B cell (primary cell): ENCODE measurements at regions not wholly inside any gene's neighbourhood (a gene's known extent, or its start where the extent isn't known, plus 50 kb on each side); places are given as distances from the start of the nearest gene placed in this dataset.

Experiments
- ATAC-seq: fragments of 200-7000 bp; cut with Tn5 transposase; one replicate; pipeline ENCODE4 v1.10.0; 2021; ENCODE audit warnings: low read depth, mild to moderate bottlenecking, moderate number of reproducible peaks, moderate library complexity
- CTCF ChIA-PET: fragments of 350-600 bp; sonication (Branson Sonifier 250); formaldehyde crosslinking; loops from one replicate; lab custom pipeline; 2021; ENCODE audit warnings: antibody characterized with exemption, inconsistent platforms; lab: Charles Lee
- POLR2A ChIA-PET: fragments of 350-600 bp; sonication (Branson Sonifier 250); formaldehyde crosslinking; loops from one replicate; lab custom pipeline; 2021; ENCODE audit warnings: antibody characterized with exemption; lab: Charles Lee
- DNase-seq: peaks from one replicate; pipeline ENCODE4 v3.0.0; 2013
- H2AFZ ChIP-seq: 2 replicates; pipeline ENCODE4 v1.6.1; 2012; ENCODE audit warnings: mild to moderate bottlenecking, low read depth, low read length; ENCODE audit not compliant: insufficient read depth, poor library complexity, severe bottlenecking
- H3K27ac ChIP-seq, 2 donors: 1 replicate in 1 of 2; 2 replicates in 1 of 2; pipeline ENCODE4 v1.5.1; 2012 to 2013; ENCODE audit warnings: low read length in 2 of 2, mild to moderate bottlenecking in 2 of 2, moderate library complexity in 1 of 2
- H3K27me3 ChIP-seq, 4 experiments: fragments of 200-600 bp in 1 of 4; sonication (generic) in 1 of 4; replicated peaks in 1 of 4; 1 replicate in 2 of 4; 2 replicates in 2 of 4; pipeline versions ENCODE4 v1.6.1 to v1.7.0; 2013 to 2016; ENCODE audit warnings: low read length in 3 of 4, mild to moderate bottlenecking in 2 of 4, mixed read lengths in 1 of 4, moderate library complexity in 1 of 4; ENCODE audit not compliant: insufficient read depth in 4 of 4, control insufficient read depth in 3 of 4; ENCODE audit errors: control extremely low read depth in 1 of 4
- H3K36me3 ChIP-seq, 2 experiments: replicated peaks in 1 of 2; 1 replicate in 1 of 2; 2 replicates in 1 of 2; pipeline versions ENCODE4 v1.6.1 to v1.7.1; 2013; ENCODE audit warnings: low read length in 1 of 2; ENCODE audit not compliant: insufficient read depth in 2 of 2, control insufficient read depth in 1 of 2; ENCODE audit errors: control extremely low read depth in 1 of 2, extremely low read depth in 1 of 2
- H3K4me1 ChIP-seq, 2 donors: fragments of 200-600 bp in 1 of 2; sonication (generic) in 1 of 2; 1 replicate in 1 of 2; 2 replicates in 1 of 2; pipeline versions ENCODE4 v1.5.1 to v1.6.1; 2013 to 2017; ENCODE audit warnings: low read length in 2 of 2; ENCODE audit not compliant: control insufficient read depth in 2 of 2, insufficient read depth in 2 of 2
- H3K4me2 ChIP-seq: replicated peaks from 2 replicates; pipeline ENCODE3; 2012; ENCODE audit warnings: mild to moderate bottlenecking, low read depth, low read length; ENCODE audit not compliant: poor library complexity, severe bottlenecking
- H3K4me3 ChIP-seq, 5 experiments: fragments of 200-600 bp in 1 of 5; sonication (generic) in 1 of 5; 1 replicate in 3 of 5; 2 replicates in 2 of 5; pipeline versions ENCODE4 v1.5.1 to v1.7.0; 2011 to 2016; ENCODE audit warnings: low read length in 4 of 5, mild to moderate bottlenecking in 4 of 5, low read depth in 2 of 5, control low read depth in 1 of 5, moderate library complexity in 1 of 5; ENCODE audit not compliant: insufficient read depth in 1 of 5; ENCODE audit errors: control extremely low read depth in 1 of 5, extremely low read depth in 1 of 5
- H3K79me2 ChIP-seq: fragments of 200-600 bp; sonication (generic); one replicate; pipeline ENCODE4 v1.6.0; 2016; ENCODE audit warnings: low read length; ENCODE audit not compliant: control insufficient read depth, insufficient read depth
- H3K9ac ChIP-seq: fragments of 200-600 bp; sonication (generic); 2 replicates; pipeline ENCODE4 v1.6.1; 2017; ENCODE audit warnings: mild to moderate bottlenecking, low read length, moderate library complexity
- H3K9me3 ChIP-seq, 3 donors: one replicate each; pipeline versions ENCODE4 v1.6.1 to v1.7.1; 2013; ENCODE audit warnings: low read length in 2 of 3; ENCODE audit not compliant: control insufficient read depth in 2 of 3, insufficient read depth in 1 of 3; ENCODE audit errors: control extremely low read depth in 1 of 3
- H4K20me1 ChIP-seq: 2 replicates; pipeline ENCODE4 v1.6.0; 2012; ENCODE audit warnings: mild to moderate bottlenecking, low read length; ENCODE audit not compliant: insufficient read depth, control insufficient read depth, poor library complexity, severe bottlenecking
- H3K27ac Mint-ChIP-seq: one replicate; pipeline ENCODE4 v1.8.0; 2021; ENCODE audit warnings: mixed read lengths
- H3K27me3 Mint-ChIP-seq: one replicate; pipeline ENCODE4 v1.8.0; 2021; ENCODE audit warnings: mixed read lengths
- H3K4me1 Mint-ChIP-seq: one replicate; pipeline ENCODE4 v1.8.0; 2021; ENCODE audit warnings: mixed read lengths
- H3K4me3 Mint-ChIP-seq: one replicate; pipeline ENCODE4 v1.8.0; 2021; ENCODE audit warnings: mixed read lengths
- H3K9me3 Mint-ChIP-seq: one replicate; pipeline ENCODE4 v1.8.0; 2022; ENCODE audit warnings: mixed read lengths; ENCODE audit not compliant: insufficient read depth
- EZH2 ChIP-seq: IDR thresholded peaks from 2 replicates; pipeline ENCODE4 v1.6.1; 2012; ENCODE audit warnings: borderline replicate concordance, low read depth, mild to moderate bottlenecking, moderate library complexity, low read length; ENCODE audit not compliant: insufficient read depth, poor library complexity, severe bottlenecking
- WGBS: methylation state at CpG from one replicate; pipeline ENCODE4 v1.1.5; 2013; ENCODE audit warnings: missing lambda C conversion rate; ENCODE audit not compliant: insufficient coverage; 5-methylcytosine and 5-hydroxymethylcytosine counted together
- intact Hi-C: fragments of 100-400 bp; cut with micrococcal nuclease; formaldehyde crosslinking; loops from one replicate; pipeline ENCODE4 v1.10.0; 2022
- TF ChIP-seq, protein P1 (sequence below): fragments of 200-600 bp; IDR thresholded peaks from one replicate; pipeline ENCODE4 v1.8.0; 2022; ENCODE audit warnings: antibody characterized with exemption, mild to moderate bottlenecking

DNA sequence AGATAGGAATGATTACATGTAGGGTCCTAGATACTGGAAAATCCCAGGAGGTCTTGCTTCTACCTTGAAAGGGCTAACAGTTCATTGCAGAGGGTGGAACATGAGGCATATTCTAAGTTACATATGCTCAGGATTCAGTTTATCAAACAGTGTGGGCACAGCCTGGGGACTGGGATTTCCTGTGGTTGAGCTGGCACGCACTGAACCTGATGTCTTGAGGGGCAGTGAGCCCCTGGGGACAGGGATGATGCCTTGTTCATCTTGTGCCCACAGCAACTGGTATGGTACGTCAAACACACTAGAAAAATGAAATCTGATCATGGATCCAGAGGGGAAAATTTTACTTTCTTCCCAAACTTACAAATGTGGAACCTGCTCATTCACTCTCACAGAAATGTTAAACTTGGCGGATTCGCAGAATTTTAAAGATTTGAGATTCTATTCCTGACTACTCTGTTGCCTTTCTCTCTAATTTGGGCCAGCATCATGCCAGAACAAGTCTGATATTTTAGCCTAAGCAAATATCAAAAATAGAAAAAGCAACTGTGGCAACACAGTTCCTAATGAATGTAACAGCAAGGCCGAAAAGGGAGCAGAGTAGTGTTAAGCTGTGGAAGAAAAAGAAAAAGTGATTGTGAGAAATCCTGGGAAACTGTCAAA is 68.2 kb upstream of the COL24A1 start:
- H3K4me2 ChIP-seq, result no peak overlapping the region
- intact Hi-C loops, result no loop called here
- H3K79me2 ChIP-seq, result no peaks in the 10 kb centered on the region
- WGBS, result 62% methylated on average over 4 of the region's 5 CpGs
- no peaks in the 10 kb centered on the region for H3K27me3 ChIP-seq
- H3K27ac ChIP-seq, result no peak overlapping the region
- H3K9ac ChIP-seq, result no peak overlapping the region
- ChIA-PET POLR2A (no interaction called here), CTCF (no interaction called here)
- no peak overlapping the region for H3K4me3 Mint-ChIP-seq
- DNase-seq (no peak), ATAC-seq (no peak)
- no peak overlapping the region for H2AFZ ChIP-seq
- peaks cover 6% of the 10 kb centered on the region for H3K27me3 Mint-ChIP-seq
- H3K27ac Mint-ChIP-seq, result no peak overlapping the region
- no peaks in the 10 kb centered on the region for H3K9me3 ChIP-seq
- no peaks in the 10 kb centered on the region for H4K20me1 ChIP-seq
- no peaks in the 10 kb centered on the region for H3K4me1 ChIP-seq
- no peaks in the 10 kb centered on the region for H3K4me1 Mint-ChIP-seq
- no peaks in the 10 kb centered on the region for H3K9me3 Mint-ChIP-seq
- TF ChIP-seq EZH2, result no peak
- TF ChIP-seq, protein P1, sequence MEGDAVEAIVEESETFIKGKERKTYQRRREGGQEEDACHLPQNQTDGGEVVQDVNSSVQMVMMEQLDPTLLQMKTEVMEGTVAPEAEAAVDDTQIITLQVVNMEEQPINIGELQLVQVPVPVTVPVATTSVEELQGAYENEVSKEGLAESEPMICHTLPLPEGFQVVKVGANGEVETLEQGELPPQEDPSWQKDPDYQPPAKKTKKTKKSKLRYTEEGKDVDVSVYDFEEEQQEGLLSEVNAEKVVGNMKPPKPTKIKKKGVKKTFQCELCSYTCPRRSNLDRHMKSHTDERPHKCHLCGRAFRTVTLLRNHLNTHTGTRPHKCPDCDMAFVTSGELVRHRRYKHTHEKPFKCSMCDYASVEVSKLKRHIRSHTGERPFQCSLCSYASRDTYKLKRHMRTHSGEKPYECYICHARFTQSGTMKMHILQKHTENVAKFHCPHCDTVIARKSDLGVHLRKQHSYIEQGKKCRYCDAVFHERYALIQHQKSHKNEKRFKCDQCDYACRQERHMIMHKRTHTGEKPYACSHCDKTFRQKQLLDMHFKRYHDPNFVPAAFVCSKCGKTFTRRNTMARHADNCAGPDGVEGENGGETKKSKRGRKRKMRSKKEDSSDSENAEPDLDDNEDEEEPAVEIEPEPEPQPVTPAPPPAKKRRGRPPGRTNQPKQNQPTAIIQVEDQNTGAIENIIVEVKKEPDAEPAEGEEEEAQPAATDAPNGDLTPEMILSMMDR, result no peak
- H3K4me3 ChIP-seq, result no peak overlapping the region
- no peaks in the 10 kb centered on the region for H3K36me3 ChIP-seq

DNA sequence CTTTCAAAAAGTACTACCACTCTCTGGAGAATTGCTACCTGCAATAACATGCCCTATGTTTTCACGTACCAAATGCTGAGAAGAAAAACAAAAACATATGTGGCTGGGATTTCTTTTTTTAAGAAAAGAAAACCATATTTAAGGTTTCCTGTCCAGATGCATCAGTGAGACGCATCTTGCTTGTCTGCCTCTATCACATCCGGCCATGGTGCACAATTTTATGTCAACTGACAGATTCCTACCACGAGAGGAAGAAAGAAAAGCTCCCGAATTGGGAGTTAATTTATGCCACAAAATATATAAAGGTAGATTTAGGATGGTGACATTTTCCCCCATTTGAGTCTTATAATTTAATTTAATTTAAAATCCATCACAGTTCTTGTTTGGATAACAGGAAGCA is 62.3 kb upstream of the COL24A1 start:
- ChIA-PET POLR2A (no interaction called here), CTCF (no interaction called here)
- Histone ChIP-seq H3K27me3 (no peaks in the 10 kb centered on the region), H3K4me3 (no peak overlapping the region), H3K4me2 (no peak overlapping the region), H4K20me1 (no peaks in the 10 kb centered on the region), H3K4me1 (no peaks in the 10 kb centered on the region), H3K27ac (no peak overlapping the region), H3K9me3 (no peaks in the 10 kb centered on the region), H3K79me2 (no peaks in the 10 kb centered on the region), H2AFZ (no peak overlapping the region), H3K9ac (no peak overlapping the region), H3K36me3 (no peaks in the 10 kb centered on the region)
- DNase-seq (no peak), ATAC-seq (no peak)
- Mint-ChIP-seq H3K27me3 (no peaks in the 10 kb centered on the region), H3K9me3 (no peaks in the 10 kb centered on the region), H3K27ac (no peak overlapping the region), H3K4me1 (no peaks in the 10 kb centered on the region), H3K4me3 (no peak overlapping the region)
- TF ChIP-seq, protein P1, result no peak
- no peak for TF ChIP-seq EZH2
- no CpG with 5 or more reads among the region's 5 CpGs for WGBS
- intact Hi-C loops, result no loop called here
